Suprapubic skin (tissue), 4 donors: ENCODE measurements at regions not wholly inside any gene's neighbourhood (a gene's known extent, or its start where the extent isn't known, plus 50 kb on each side); places are given as distances from the start of the nearest gene placed in this dataset.

Experiments
- DNase-seq, 2 donors: peaks; one replicate each; pipeline ENCODE4 v3.0.0-alpha.2; 2019; ENCODE audit warnings: low spot score in 2 of 2
- H3K27ac ChIP-seq: fragments of 200-600 bp; sonication (generic); one replicate; pipeline ENCODE4 v1.5.1; 2019
- H3K27me3 ChIP-seq: fragments of 200-600 bp; sonication (generic); one replicate; pipeline ENCODE4 v1.5.1; 2019
- H3K36me3 ChIP-seq: fragments of 200-600 bp; sonication (generic); one replicate; pipeline ENCODE4 v1.5.1; 2019
- H3K4me1 ChIP-seq: fragments of 200-600 bp; sonication (generic); one replicate; pipeline ENCODE4 v1.5.1; 2019
- H3K4me3 ChIP-seq: fragments of 200-600 bp; sonication (generic); one replicate; pipeline ENCODE4 v1.5.1; 2019; ENCODE audit warnings: mild to moderate bottlenecking
- H3K9me3 ChIP-seq: fragments of 200-600 bp; sonication (generic); one replicate; pipeline ENCODE4 v1.5.1; 2019
- EP300 ChIP-seq: sonication (generic); formaldehyde crosslinking; IDR thresholded peaks from one replicate; pipeline ENCODE4 v1.6.1; 2017; ENCODE audit warnings: antibody characterized with exemption
- POLR2A ChIP-seq, 2 donors: fragments of 450-650 bp; IDR thresholded peaks; one replicate each; pipeline ENCODE4 v1.6.1; 2017; ENCODE audit warnings: antibody characterized with exemption in 2 of 2, mild to moderate bottlenecking in 2 of 2, moderate library complexity in 2 of 2
- POLR2AphosphoS5 ChIP-seq, 3 donors: sonication (generic); formaldehyde crosslinking; IDR thresholded peaks; one replicate each; pipeline ENCODE4 v1.6.1; 2017; ENCODE audit warnings: antibody characterized with exemption in 3 of 3
- WGBS: methylation state at CpG from one replicate; pipeline ENCODE4 v1.1.5; 2018; 5-methylcytosine and 5-hydroxymethylcytosine counted together
- TF ChIP-seq, protein P1 (sequence below), 2 donors: fragments of 200-600 bp in 1 of 2; fragments of 450-650 bp in 1 of 2; sonication (generic) in 1 of 2; IDR thresholded peaks; one replicate each; pipeline ENCODE4 v1.5.1; 2016 to 2019; ENCODE audit warnings: antibody characterized with exemption in 2 of 2, mild to moderate bottlenecking in 1 of 2, moderate library complexity in 1 of 2

DNA sequence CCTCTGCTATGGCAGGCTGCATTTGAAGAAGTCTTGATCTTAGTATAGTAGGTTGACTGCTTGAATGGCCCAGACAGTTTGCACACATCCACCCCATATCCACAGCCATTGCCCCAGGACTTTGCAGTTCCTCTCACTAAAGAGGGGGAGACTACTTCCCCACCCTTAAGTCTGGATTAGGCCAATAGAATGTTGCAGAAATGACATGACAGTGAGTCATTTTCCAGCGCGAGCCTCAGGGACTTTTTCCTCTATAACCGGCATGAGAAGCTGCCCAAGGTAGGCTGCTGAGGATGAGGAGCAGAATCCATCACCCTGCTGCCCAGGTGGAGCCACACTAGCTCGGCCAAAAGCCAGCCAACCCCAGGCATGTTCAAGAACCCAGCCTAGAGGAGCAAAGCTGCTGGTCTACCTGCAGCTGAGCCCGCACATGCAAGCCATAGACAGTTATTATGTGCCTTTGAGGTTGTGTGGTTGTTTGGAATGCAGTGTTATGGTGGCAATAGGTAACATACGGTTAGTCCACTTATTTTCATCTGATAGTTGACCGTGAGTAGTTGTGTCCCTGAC, 113.9 kb downstream of the TLE3 start:
- Histone ChIP-seq H3K27me3 (peaks cover 44% of the 10 kb centered on the region), H3K4me1 (no peaks in the 10 kb centered on the region), H3K9me3 (no peaks in the 10 kb centered on the region), H3K36me3 (no peaks in the 10 kb centered on the region), H3K4me3 (no peak overlapping the region), H3K27ac (no peak overlapping the region)
- DNase-seq = no peak
- TF ChIP-seq EP300 (no peak), POLR2A (IDR thresholded peaks at IDR 0.05) (no peak), POLR2AphosphoS5 (IDR thresholded peaks at IDR 0.05) (no peak)
- TF ChIP-seq, protein P1, sequence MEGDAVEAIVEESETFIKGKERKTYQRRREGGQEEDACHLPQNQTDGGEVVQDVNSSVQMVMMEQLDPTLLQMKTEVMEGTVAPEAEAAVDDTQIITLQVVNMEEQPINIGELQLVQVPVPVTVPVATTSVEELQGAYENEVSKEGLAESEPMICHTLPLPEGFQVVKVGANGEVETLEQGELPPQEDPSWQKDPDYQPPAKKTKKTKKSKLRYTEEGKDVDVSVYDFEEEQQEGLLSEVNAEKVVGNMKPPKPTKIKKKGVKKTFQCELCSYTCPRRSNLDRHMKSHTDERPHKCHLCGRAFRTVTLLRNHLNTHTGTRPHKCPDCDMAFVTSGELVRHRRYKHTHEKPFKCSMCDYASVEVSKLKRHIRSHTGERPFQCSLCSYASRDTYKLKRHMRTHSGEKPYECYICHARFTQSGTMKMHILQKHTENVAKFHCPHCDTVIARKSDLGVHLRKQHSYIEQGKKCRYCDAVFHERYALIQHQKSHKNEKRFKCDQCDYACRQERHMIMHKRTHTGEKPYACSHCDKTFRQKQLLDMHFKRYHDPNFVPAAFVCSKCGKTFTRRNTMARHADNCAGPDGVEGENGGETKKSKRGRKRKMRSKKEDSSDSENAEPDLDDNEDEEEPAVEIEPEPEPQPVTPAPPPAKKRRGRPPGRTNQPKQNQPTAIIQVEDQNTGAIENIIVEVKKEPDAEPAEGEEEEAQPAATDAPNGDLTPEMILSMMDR (IDR thresholded peaks at IDR 0.05) = no peak
- 89% methylated on average over 6 of the region's 7 CpGs for WGBS

DNA sequence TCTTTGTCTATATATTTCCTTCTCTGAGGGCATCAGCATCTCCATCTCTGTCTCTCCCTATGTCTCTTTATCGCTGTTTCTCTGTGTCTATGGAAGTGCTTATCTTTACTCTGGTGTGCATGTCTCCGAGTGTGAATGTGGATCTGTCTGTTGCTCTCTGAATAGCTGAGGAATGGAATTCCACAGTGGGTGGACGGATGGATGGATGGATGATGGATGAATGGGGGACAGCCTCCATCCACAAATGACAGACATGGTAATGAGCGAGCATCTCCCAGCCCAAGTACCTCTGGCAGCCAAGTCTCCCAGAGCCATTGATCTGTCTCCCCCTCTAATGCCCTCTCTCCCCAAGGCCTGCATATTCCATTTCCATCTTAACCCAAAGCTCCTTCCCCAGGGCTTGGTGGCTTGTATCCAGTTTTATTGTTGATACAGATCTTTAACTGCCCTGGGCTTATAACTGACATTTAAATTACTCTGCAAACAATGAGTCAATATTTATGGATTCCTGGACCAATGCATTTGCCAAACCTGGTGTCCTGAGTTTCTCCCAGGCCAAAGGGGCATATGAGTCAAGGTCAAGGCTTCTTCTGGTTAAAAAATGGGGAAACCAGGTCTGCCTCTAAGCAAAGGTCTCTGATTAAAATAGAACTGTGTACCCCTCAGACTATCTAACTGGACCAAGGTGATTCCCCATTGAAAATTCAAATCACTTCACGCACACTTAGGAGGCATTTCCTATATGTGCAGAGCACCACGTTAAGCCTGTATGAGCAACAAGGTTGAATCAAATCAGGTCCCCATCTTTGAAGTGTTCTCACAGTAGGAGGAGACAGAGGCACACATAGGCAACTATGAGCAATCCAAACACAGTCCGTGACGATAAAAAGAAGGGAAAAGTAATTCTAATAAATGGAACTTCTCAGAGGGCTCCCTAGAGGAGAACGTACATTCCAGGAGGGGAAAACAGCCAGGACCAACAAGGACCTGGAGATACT, 109.9 kb downstream of the TLE3 start:
- peaks cover 53% of the 10 kb centered on the region for H3K27me3 ChIP-seq
- no peak overlapping the region for H3K4me3 ChIP-seq
- no peaks in the 10 kb centered on the region for H3K9me3 ChIP-seq
- no peaks in the 10 kb centered on the region for H3K36me3 ChIP-seq
- no peak overlapping the region for H3K27ac ChIP-seq
- 87% methylated on average over 9 of the region's 9 CpGs for WGBS
- no peaks in the 10 kb centered on the region for H3K4me1 ChIP-seq
- no peak for DNase-seq
- TF ChIP-seq EP300 (no peak), POLR2A (IDR thresholded peaks at IDR 0.05) (no peak), POLR2AphosphoS5 (IDR thresholded peaks at IDR 0.05) (no peak)
- TF ChIP-seq, protein P1 (IDR thresholded peaks at IDR 0.05) = no peak

DNA sequence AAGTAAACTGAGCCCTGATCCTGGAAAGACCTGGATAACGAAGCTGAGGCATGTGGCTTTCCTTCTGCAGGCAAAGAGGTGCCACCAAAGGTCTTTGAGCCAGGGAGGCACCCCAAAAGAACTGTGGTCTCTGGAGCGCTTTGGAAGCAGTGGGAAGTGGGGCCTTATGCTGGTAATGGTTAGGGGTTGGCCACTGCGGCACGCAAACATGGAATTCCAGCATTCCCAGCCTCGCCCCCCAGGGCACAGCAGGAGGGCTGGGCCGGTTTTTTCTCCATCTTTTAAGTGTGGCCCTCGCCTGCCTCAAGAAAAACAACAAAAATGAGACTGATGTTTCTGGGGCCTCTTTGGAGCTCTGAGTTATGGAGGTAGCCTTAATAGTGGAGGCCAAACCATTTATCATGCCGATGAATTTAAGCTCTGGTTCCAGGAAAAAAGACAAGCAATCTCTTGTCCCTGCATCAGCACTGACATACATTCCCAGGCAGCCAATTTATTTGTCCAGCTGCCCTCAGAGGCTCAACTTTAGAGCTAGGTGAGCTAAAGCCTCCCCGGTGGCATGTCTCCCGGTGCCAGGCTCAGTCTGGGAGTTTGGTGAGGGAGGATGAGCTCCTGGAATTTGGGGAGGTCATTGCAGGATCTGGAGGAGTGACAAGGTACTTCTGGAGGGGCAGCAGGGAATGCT, 109.0 kb downstream of the TLE3 start:
- peaks cover 48% of the 10 kb centered on the region for H3K27me3 ChIP-seq
- no peaks in the 10 kb centered on the region for H3K36me3 ChIP-seq
- 72% methylated on average over 9 of the region's 10 CpGs for WGBS
- H3K4me3 ChIP-seq = no peak overlapping the region
- H3K27ac ChIP-seq = no peak overlapping the region
- H3K9me3 ChIP-seq = no peaks in the 10 kb centered on the region
- H3K4me1 ChIP-seq = no peaks in the 10 kb centered on the region
- DNase-seq = no peak
- TF ChIP-seq EP300 = no peak

DNA sequence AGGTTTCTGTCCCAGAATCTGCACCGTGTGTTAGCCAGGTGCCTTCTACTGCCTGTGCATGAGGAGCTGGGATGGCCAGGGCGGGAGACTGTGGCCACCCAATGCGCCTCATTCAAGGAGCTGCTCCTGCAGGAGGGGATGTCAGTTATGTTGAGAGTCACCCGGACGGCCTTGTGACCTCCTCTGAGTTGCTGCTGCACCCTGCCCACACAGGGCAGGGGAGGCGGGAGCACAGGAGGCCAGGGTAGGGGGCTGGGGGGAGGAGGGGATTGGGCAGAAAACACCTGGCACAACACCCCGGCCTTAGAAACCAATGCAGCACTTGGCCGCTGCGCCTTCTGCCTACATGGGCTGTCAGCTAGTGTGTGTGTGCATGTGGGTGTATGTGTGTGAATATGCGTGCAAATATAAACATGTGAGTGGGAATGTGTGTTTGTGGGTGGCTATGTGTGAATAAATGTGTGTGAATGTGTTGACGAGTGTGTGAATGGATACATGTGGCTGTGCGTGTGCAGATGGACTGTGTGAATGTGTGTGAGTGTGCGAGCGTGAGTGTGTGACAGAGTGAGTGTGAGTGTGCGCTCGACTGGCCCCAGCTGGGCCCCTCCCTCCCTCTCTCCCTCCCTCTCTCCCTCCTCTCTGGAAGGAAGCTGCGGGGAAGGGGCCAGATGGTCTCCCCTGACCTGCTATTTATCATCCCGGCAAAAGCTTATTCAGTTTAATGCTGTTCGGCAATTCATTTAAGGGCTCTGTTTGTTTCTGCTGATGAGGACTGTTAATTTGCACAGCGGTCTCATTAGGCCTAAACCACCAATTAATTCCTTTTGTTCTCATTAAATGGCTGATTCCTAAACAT, 106.9 kb downstream of the TLE3 start:
- no peak for DNase-seq
- no peak overlapping the region for H3K4me3 ChIP-seq
- 71% methylated on average over 20 of the region's 20 CpGs for WGBS
- TF ChIP-seq, protein P1 (IDR thresholded peaks at IDR 0.05) = no peak
- TF ChIP-seq EP300 (no peak), POLR2A (IDR thresholded peaks at IDR 0.05) (no peak), POLR2AphosphoS5 (IDR thresholded peaks at IDR 0.05) (no peak)
- H3K27me3 ChIP-seq = peaks cover 48% of the 10 kb centered on the region
- H3K27ac ChIP-seq = no peak overlapping the region
- no peaks in the 10 kb centered on the region for H3K4me1 ChIP-seq
- no peaks in the 10 kb centered on the region for H3K36me3 ChIP-seq
- H3K9me3 ChIP-seq = no peaks in the 10 kb centered on the region

DNA sequence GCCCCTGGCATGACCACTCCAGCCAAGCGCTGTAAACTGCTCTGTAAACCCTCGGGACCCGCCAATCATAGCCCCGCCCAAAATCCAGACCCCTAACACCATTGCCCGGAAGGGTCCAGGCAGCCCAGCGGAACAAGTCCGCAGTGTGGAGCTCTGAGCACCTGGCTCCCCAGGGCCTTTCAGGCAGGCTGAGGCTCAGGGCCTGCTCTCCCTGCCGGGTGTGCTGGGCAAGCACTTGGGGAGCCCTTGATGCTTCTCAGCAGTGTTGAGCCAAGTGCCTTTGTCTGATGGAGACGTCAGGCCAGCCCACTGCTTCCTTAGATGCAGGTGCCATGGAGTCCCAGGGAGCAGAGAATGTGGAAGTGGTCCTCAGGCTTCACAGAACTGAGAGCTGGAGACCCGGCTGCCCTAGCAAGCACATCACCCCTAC, 106.2 kb downstream of the TLE3 start:
- H3K27me3 ChIP-seq = peaks cover 41% of the 10 kb centered on the region
- H3K9me3 ChIP-seq = no peaks in the 10 kb centered on the region
- 60% methylated on average over 3 of the region's 10 CpGs for WGBS
- no peaks in the 10 kb centered on the region for H3K4me1 ChIP-seq
- H3K4me3 ChIP-seq = no peak overlapping the region
- TF ChIP-seq, protein P1 (IDR thresholded peaks at IDR 0.05) = no peak
- TF ChIP-seq POLR2AphosphoS5 (IDR thresholded peaks at IDR 0.05) (no peak), POLR2A (IDR thresholded peaks at IDR 0.05) (no peak), EP300 (no peak)
- no peak for DNase-seq
- H3K36me3 ChIP-seq = no peaks in the 10 kb centered on the region
- H3K27ac ChIP-seq = no peak overlapping the region
